IMR-90 (cell line): ENCODE measurements at regions not wholly inside any gene's neighbourhood (a gene's known extent, or its start where the extent isn't known, plus 50 kb on each side); places are given as distances from the start of the nearest gene placed in this dataset.

ENCODE experiments used
- ATAC-seq: fragments of 200-7000 bp; cut with Tn5 transposase; 2 replicates; pipeline ENCODE4 v1.9.1; 2020; ENCODE audit warnings: low read depth, mild to moderate bottlenecking, moderate library complexity
- BruUV-seq: library from RNA; stranded (reverse); fragments of 400-500 nt; replicated peaks from 2 replicates; lab custom pipeline; 2021; lab: Mats Ljungman, UMichigan
- CTCF ChIA-PET: fragments of 300-600 bp; formaldehyde crosslinking; extraction: SDS; loops from one replicate; lab custom pipeline; 2021; ENCODE audit warnings: antibody characterized with exemption; lab: Yijun Ruan, JAX
- POLR2A ChIA-PET: fragments of 300-600 bp; sonication (Branson Sonifier 250); formaldehyde crosslinking; loops from one replicate; lab custom pipeline; 2022; ENCODE audit warnings: antibody characterized with exemption; ENCODE audit not compliant: unreplicated experiment; lab: Charles Lee
- DNase-seq: peaks from one replicate; pipeline ENCODE4 v3.0.0; 2013
- H2AFZ ChIP-seq: replicated peaks from 2 replicates; pipeline ENCODE3; 2013; ENCODE audit warnings: low read length, mild to moderate bottlenecking; ENCODE audit not compliant: poor library complexity
- H2AK5ac ChIP-seq: 2 replicates; pipeline ENCODE4 v1.6.1; 2013; ENCODE audit warnings: low read depth, low read length, inconsistent platforms
- H2AK9ac ChIP-seq: replicated peaks from 2 replicates; pipeline ENCODE3; 2013; ENCODE audit warnings: mild to moderate bottlenecking, low read depth, low read length, moderate library complexity; ENCODE audit not compliant: poor library complexity
- H2BK120ac ChIP-seq: 2 replicates; pipeline ENCODE4 v1.6.1; 2013; ENCODE audit warnings: low read depth, low read length, inconsistent platforms
- H2BK15ac ChIP-seq: 3 replicates; pipeline ENCODE4 v1.6.1; 2013; ENCODE audit warnings: low read depth, low read length, inconsistent platforms
- H2BK20ac ChIP-seq: 2 replicates; pipeline ENCODE4 v1.6.1; 2013; ENCODE audit warnings: low read depth, mild to moderate bottlenecking, inconsistent platforms, low read length, moderate library complexity
- H2BK5ac ChIP-seq: 2 replicates; pipeline ENCODE4 v1.6.1; 2013; ENCODE audit warnings: mild to moderate bottlenecking, low read depth, low read length, inconsistent platforms; ENCODE audit not compliant: poor library complexity, severe bottlenecking
- H3K14ac ChIP-seq: replicated peaks from 2 replicates; pipeline ENCODE4 v1.6.1; 2013; ENCODE audit warnings: low read depth, low read length, inconsistent platforms
- H3K18ac ChIP-seq: 2 replicates; pipeline ENCODE4 v1.6.1; 2013; ENCODE audit warnings: low read depth, low read length, control low read depth
- H3K23ac ChIP-seq: 2 replicates; pipeline ENCODE4 v1.6.1; 2013; ENCODE audit warnings: low read depth, low read length, inconsistent platforms
- H3K27ac ChIP-seq: 2 replicates; pipeline ENCODE4 v1.5.1; 2013; ENCODE audit warnings: mild to moderate bottlenecking, control low read depth, low read length; ENCODE audit not compliant: insufficient read depth
- H3K27me3 ChIP-seq: 2 replicates; pipeline ENCODE4 v1.6.1; 2013; ENCODE audit warnings: low read length; ENCODE audit not compliant: control insufficient read depth, insufficient read depth
- H3K36me3 ChIP-seq: 2 replicates; pipeline ENCODE4 v1.6.1; 2013; ENCODE audit warnings: low read length, mixed read lengths; ENCODE audit not compliant: control insufficient read depth, insufficient read depth
- H3K4ac ChIP-seq: 2 replicates; pipeline ENCODE4 v1.6.1; 2013; ENCODE audit warnings: low read depth, low read length, inconsistent platforms
- H3K4me1 ChIP-seq: 2 replicates; pipeline ENCODE4 v1.6.1; 2013; ENCODE audit warnings: low read length, mixed read lengths; ENCODE audit not compliant: control insufficient read depth, insufficient read depth
- H3K4me2 ChIP-seq: 2 replicates; pipeline ENCODE4 v1.6.1; 2013; ENCODE audit warnings: low read depth, mild to moderate bottlenecking, control low read depth, low read length, moderate library complexity
- H3K4me3 ChIP-seq: 2 replicates; pipeline ENCODE4 v1.5.1; 2013; ENCODE audit warnings: low read depth, mild to moderate bottlenecking, control low read depth, low read length, moderate library complexity; ENCODE audit not compliant: insufficient read depth
- H3K56ac ChIP-seq: 2 replicates; pipeline ENCODE4 v1.6.1; 2013; ENCODE audit warnings: low read length, inconsistent platforms; ENCODE audit not compliant: insufficient read depth; ENCODE audit errors: extremely low read depth
- H3K79me1 ChIP-seq, 2 experiments: 2 replicates each; pipeline ENCODE4 v1.6.1; 2013; ENCODE audit warnings: low read length in 2 of 2, inconsistent platforms in 1 of 2, low read depth in 1 of 2
- H3K9ac ChIP-seq: 2 replicates; pipeline ENCODE4 v1.6.1; 2013; ENCODE audit warnings: low read depth, low read length, control low read depth
- H3K9me1 ChIP-seq: 2 replicates; pipeline ENCODE4 v1.6.1; 2013; ENCODE audit warnings: low read length, inconsistent platforms; ENCODE audit not compliant: insufficient read depth
- H3K9me3 ChIP-seq: 2 replicates; pipeline ENCODE4 v1.6.1; 2013; ENCODE audit warnings: low read length; ENCODE audit not compliant: control insufficient read depth, insufficient read depth
- H4K20me1 ChIP-seq: 2 replicates; pipeline ENCODE4 v1.6.1; 2013; ENCODE audit warnings: low read length, inconsistent platforms; ENCODE audit not compliant: insufficient read depth
- H4K5ac ChIP-seq: 2 replicates; pipeline ENCODE4 v1.6.1; 2013; ENCODE audit warnings: mild to moderate bottlenecking, low read depth, low read length, control low read depth
- H4K8ac ChIP-seq, 2 experiments: 2 replicates each; pipeline ENCODE4 v1.6.1; 2013; ENCODE audit warnings: low read depth in 2 of 2, low read length in 2 of 2, control low read depth in 1 of 2, inconsistent platforms in 1 of 2
- H4K91ac ChIP-seq: 2 replicates; pipeline ENCODE4 v1.6.1; 2013; ENCODE audit warnings: low read depth, low read length, inconsistent platforms; ENCODE audit not compliant: insufficient read depth
- BHLHE40 ChIP-seq: fragments of 150-350 bp; IDR thresholded peaks from 2 replicates; pipeline ENCODE4 v1.6.1; 2016; ENCODE audit warnings: mild to moderate bottlenecking, low read depth, low read length
- CEBPB ChIP-seq: IDR thresholded peaks from 2 replicates; pipeline ENCODE4 v1.6.1; 2012; ENCODE audit warnings: low read depth, low read length, improper control_type of control experiment
- CHD1 ChIP-seq: IDR thresholded peaks from 2 replicates; pipeline ENCODE4 v1.6.1; 2012; ENCODE audit warnings: low read depth, low read length, improper control_type of control experiment
- FOS ChIP-seq: fragments of 150-350 bp; IDR thresholded peaks from 2 replicates; pipeline ENCODE4 v1.6.1; 2016; ENCODE audit warnings: low read depth, low read length
- MAFK ChIP-seq: IDR thresholded peaks from 2 replicates; pipeline ENCODE4 v1.6.1; 2012; ENCODE audit warnings: low read depth, low read length, improper control_type of control experiment
- MAZ ChIP-seq: IDR thresholded peaks from 2 replicates; pipeline ENCODE4 v1.6.1; 2012; ENCODE audit warnings: low read depth, mild to moderate bottlenecking, low read length, improper control_type of control experiment, moderate library complexity, borderline replicate concordance
- MXI1 ChIP-seq: IDR thresholded peaks from 2 replicates; pipeline ENCODE4 v1.6.1; 2012; ENCODE audit warnings: low read depth, mild to moderate bottlenecking, low read length, moderate library complexity, borderline replicate concordance
- NFE2L2 ChIP-seq: fragments of 150-350 bp; IDR thresholded peaks from 2 replicates; pipeline ENCODE4 v1.6.1; 2016; ENCODE audit warnings: low read depth, mild to moderate bottlenecking, low read length
- POLR2A ChIP-seq: IDR thresholded peaks from 2 replicates; pipeline ENCODE4 v1.6.1; 2012; ENCODE audit warnings: mild to moderate bottlenecking, low read depth, low read length
- RAD21 ChIP-seq: IDR thresholded peaks from 2 replicates; pipeline ENCODE4 v1.6.1; 2012; ENCODE audit warnings: low read length, improper control_type of control experiment
- RCOR1 ChIP-seq: IDR thresholded peaks from 2 replicates; pipeline ENCODE4 v1.6.1; 2012; ENCODE audit warnings: mild to moderate bottlenecking, low read length, improper control_type of control experiment; ENCODE audit not compliant: insufficient replicate concordance
- RFX5 ChIP-seq: IDR thresholded peaks from 2 replicates; pipeline ENCODE4 v1.8.0; 2012; ENCODE audit warnings: low read depth, mild to moderate bottlenecking, low read length, moderate library complexity
- SMC3 ChIP-seq: fragments of 150-350 bp; IDR thresholded peaks from 2 replicates; pipeline ENCODE4 v1.6.1; 2016; ENCODE audit warnings: low read depth, mild to moderate bottlenecking, antibody characterized with exemption, low read length, moderate library complexity
- WGBS, 2 experiments: methylation state at CpG; one replicate each; pipeline versions ENCODE4 v1.1.5 to v1.1.7; 2013; ENCODE audit warnings: missing lambda C conversion rate in 2 of 2; ENCODE audit not compliant: insufficient read length in 1 of 2; ENCODE audit errors: extremely low coverage in 2 of 2; 5-methylcytosine and 5-hydroxymethylcytosine counted together
- dilution Hi-C: fragments of 300-500 bp; cut with HindIII; formaldehyde crosslinking; loops from one replicate; pipeline ENCODE4 v1.14.3; 2018; ENCODE audit warnings: low sequenced_read_pairs; ENCODE audit not compliant: unreplicated experiment
- in situ Hi-C: fragments of 300-500 bp; cut with MboI; formaldehyde crosslinking; loops from 3 replicates; pipeline ENCODE4 v1.14.3; 2019; ENCODE audit warnings: low sequenced_read_pairs, inconsistent platforms, mixed read lengths
- intact Hi-C: fragments of 100-400 bp; cut with micrococcal nuclease; formaldehyde crosslinking; loops from 2 replicates; pipeline ENCODE4 v1.10.0; 2022
- TF ChIP-seq, protein P1 (sequence below): conservative IDR thresholded peaks from 2 replicates; pipeline ENCODE4 v1.5.1; 2012; ENCODE audit warnings: mild to moderate bottlenecking, low read depth, low read length, improper control_type of control experiment
- TF ChIP-seq, protein P2 (sequence below): fragments of 150-350 bp; IDR thresholded peaks from 2 replicates; pipeline ENCODE4 v1.6.1; 2017; ENCODE audit warnings: mild to moderate bottlenecking, antibody characterized with exemption, low read length, low read depth

DNA sequence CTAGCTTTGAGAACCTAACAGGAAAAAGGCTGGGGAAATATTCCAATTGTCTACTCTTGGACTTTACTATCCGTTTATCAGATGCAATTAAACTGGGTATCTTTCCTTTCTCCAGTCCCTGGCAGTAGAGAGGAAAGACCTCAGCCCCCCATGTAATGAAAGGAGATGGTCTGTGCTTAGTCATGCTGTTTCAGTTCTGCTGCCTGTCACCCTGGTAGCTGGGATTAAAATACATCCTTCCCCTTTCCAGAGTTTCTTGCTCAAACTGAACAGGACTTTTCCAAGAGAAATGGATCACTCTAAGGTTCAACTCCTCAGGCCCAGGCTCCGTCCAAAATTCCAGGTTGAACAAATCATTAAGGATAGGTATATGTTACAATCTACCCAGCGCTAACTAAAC lies 202.9 kb downstream of the PTEN start:
- no peak overlapping the region for H3K9ac ChIP-seq
- dilution Hi-C loops, result no loop called here
- H3K27ac ChIP-seq, result no peak overlapping the region
- no peak overlapping the region for H3K56ac ChIP-seq
- ChIA-PET POLR2A (no interaction called here), CTCF (no interaction called here)
- no peak for ATAC-seq
- in situ Hi-C loops, result no loop called here
- H2BK20ac ChIP-seq, result peak overlapping the region; percentile 8; the same call in 1 of the 2 replicates
- H4K20me1 ChIP-seq, result 0 out of 2 replicates have a peak, but pooled peaks cover 3% of the 10 kb centered on the region
- peaks cover 25% of the 10 kb centered on the region for H3K9me1 ChIP-seq
- H3K27me3 ChIP-seq, result no peaks in the 10 kb centered on the region
- H3K4me2 ChIP-seq, result no peak overlapping the region
- no peak overlapping the region for H3K4me3 ChIP-seq
- H3K36me3 ChIP-seq, result no peaks in the 10 kb centered on the region
- no peak overlapping the region for H2AK9ac ChIP-seq
- no peak overlapping the region for H3K18ac ChIP-seq
- peaks cover 0 to 3% of the 10 kb centered on the region in 2 experiments; a peak in 1 of 4 replicates for H3K79me1 ChIP-seq
- no peak for DNase-seq
- no peak overlapping the region for H2BK15ac ChIP-seq
- no peak overlapping the region for H4K91ac ChIP-seq
- no peak overlapping the region for H2BK120ac ChIP-seq
- TF ChIP-seq MAZ, result no peak
- TF ChIP-seq, protein P1, sequence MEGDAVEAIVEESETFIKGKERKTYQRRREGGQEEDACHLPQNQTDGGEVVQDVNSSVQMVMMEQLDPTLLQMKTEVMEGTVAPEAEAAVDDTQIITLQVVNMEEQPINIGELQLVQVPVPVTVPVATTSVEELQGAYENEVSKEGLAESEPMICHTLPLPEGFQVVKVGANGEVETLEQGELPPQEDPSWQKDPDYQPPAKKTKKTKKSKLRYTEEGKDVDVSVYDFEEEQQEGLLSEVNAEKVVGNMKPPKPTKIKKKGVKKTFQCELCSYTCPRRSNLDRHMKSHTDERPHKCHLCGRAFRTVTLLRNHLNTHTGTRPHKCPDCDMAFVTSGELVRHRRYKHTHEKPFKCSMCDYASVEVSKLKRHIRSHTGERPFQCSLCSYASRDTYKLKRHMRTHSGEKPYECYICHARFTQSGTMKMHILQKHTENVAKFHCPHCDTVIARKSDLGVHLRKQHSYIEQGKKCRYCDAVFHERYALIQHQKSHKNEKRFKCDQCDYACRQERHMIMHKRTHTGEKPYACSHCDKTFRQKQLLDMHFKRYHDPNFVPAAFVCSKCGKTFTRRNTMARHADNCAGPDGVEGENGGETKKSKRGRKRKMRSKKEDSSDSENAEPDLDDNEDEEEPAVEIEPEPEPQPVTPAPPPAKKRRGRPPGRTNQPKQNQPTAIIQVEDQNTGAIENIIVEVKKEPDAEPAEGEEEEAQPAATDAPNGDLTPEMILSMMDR, result no peak
- TF ChIP-seq RFX5, result no peak
- no peak for TF ChIP-seq FOS
- no peak for TF ChIP-seq RCOR1
- no peak for TF ChIP-seq POLR2A
- TF ChIP-seq SMC3, result no peak
- no peak for TF ChIP-seq BHLHE40
- TF ChIP-seq RAD21, result no peak
- no peak for TF ChIP-seq CEBPB
- no peak for TF ChIP-seq MXI1
- TF ChIP-seq MAFK, result no peak
- TF ChIP-seq, protein P2, sequence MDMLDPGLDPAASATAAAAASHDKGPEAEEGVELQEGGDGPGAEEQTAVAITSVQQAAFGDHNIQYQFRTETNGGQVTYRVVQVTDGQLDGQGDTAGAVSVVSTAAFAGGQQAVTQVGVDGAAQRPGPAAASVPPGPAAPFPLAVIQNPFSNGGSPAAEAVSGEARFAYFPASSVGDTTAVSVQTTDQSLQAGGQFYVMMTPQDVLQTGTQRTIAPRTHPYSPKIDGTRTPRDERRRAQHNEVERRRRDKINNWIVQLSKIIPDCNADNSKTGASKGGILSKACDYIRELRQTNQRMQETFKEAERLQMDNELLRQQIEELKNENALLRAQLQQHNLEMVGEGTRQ, result no peak
- no peak for TF ChIP-seq CHD1
- no peak for TF ChIP-seq NFE2L2
- H3K23ac ChIP-seq, result no peak overlapping the region
- 0 out of 2 replicates have a peak overlapping the region, but pooled peaks have one; percentile 7 for H3K14ac ChIP-seq
- WGBS, 2 experiments, result no CpG with 5 or more reads among the region's 3 CpGs
- H3K4me1 ChIP-seq, result peaks cover 26% of the 10 kb centered on the region
- H2AK5ac ChIP-seq, result peak overlapping the region; percentile 40; the same call in 1 of the 2 replicates
- H3K4ac ChIP-seq, result no peak overlapping the region
- H2AFZ ChIP-seq, result no peak overlapping the region
- no peaks in the 10 kb centered on the region for H3K9me3 ChIP-seq
- intact Hi-C loops, result no loop called here
- no peak overlapping the region for H2BK5ac ChIP-seq
- no peak overlapping the region for H4K5ac ChIP-seq
- no TSS peak for BruUV-seq
- H4K8ac ChIP-seq, result no peak overlapping the region
